KMS-11 (cell line): ENCODE measurements at regions not wholly inside any gene's neighbourhood (a gene's known extent, or its start where the extent isn't known, plus 50 kb on each side); places are given as distances from the start of the nearest gene placed in this dataset.

ENCODE experiments used
- H2AFZ ChIP-seq: fragments of 200-600 bp; sonication (generic); 2 replicates; pipeline ENCODE4 v1.6.1; 2016; ENCODE audit warnings: antibody characterized with exemption, mixed run types, low read depth
- H3K27ac ChIP-seq: fragments of 200-600 bp; sonication (generic); 2 replicates; pipeline ENCODE4 v1.6.1; 2016; ENCODE audit warnings: mild to moderate bottlenecking, mixed run types
- H3K27me3 ChIP-seq: fragments of 200-600 bp; sonication (generic); 2 replicates; pipeline ENCODE4 v1.6.1; 2017; ENCODE audit warnings: mild to moderate bottlenecking, low read depth, mixed run types, moderate library complexity; ENCODE audit not compliant: insufficient read depth
- H3K36me3 ChIP-seq: fragments of 200-600 bp; sonication (generic); 2 replicates; pipeline ENCODE4 v1.6.1; 2017; ENCODE audit warnings: mild to moderate bottlenecking, mixed run types; ENCODE audit not compliant: insufficient read depth
- H3K4me1 ChIP-seq: fragments of 200-600 bp; sonication (generic); 2 replicates; pipeline ENCODE4 v1.6.1; 2016; ENCODE audit warnings: mild to moderate bottlenecking, low read depth, mixed run types; ENCODE audit not compliant: poor library complexity, severe bottlenecking
- H3K4me2 ChIP-seq: fragments of 200-600 bp; sonication (generic); 2 replicates; pipeline ENCODE4 v1.7.0; 2016; ENCODE audit warnings: mild to moderate bottlenecking, mixed run types
- H3K4me3 ChIP-seq: fragments of 200-600 bp; sonication (generic); IDR thresholded peaks from 2 replicates; pipeline ENCODE4 v1.6.1; 2017; ENCODE audit warnings: low read depth, low read length, mixed read lengths; ENCODE audit not compliant: insufficient read depth
- H3K79me2 ChIP-seq: fragments of 200-600 bp; sonication (generic); 2 replicates; pipeline ENCODE4 v1.6.1; 2016; ENCODE audit warnings: low read depth, mixed run types; ENCODE audit not compliant: insufficient read depth
- H3K9ac ChIP-seq: fragments of 200-600 bp; sonication (generic); 2 replicates; pipeline ENCODE4 v1.6.1; 2016; ENCODE audit warnings: mild to moderate bottlenecking, mixed run types
- H4K20me1 ChIP-seq: fragments of 200-600 bp; sonication (generic); 2 replicates; pipeline ENCODE4 v1.6.1; 2016; ENCODE audit warnings: mild to moderate bottlenecking, mixed run types; ENCODE audit not compliant: insufficient read depth
- TF ChIP-seq, protein P1 (sequence below): fragments of 200-600 bp; sonication (generic); conservative IDR thresholded peaks from 2 replicates; pipeline ENCODE4 v1.6.1; 2017; ENCODE audit warnings: low read depth, mild to moderate bottlenecking, antibody characterized with exemption, low read length, moderate library complexity, mixed read lengths

DNA sequence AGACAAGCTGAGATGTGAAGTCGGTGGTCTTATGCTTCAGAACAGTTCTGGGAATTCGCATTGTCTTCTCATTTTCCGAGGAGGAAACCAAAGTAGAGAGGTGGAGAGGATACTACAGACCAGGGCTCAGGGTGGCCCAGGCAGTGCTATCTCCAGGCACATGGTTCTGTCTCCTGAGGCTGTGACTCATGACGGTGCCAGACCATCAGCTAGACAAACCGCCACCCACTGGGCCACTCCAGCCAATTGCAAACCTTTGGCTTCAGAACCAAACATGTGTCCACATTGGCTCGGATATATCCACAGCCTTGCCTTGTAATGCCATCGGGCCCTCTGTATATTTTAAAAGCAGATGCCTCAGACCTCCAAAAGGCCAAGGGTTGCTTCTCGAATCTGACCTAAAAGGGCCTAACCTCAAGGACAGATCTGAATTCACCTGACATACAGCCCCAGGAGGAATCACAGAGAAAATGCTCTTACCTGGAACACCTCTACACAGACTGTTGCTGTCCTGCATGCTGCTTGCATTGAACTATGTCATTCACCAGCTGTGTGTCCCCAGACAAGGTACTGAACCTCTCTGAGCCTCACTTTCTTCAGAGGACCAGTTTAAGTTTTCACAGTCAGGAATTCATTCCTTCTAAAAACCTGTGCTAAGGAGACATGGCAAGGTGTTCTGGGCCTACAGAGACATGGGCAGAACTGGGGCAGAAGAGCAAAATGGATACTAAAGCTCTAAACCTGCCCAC is 224.9 kb upstream of the JUN start:
- H4K20me1 ChIP-seq: no peaks in the 10 kb centered on the region
- TF ChIP-seq, protein P1, sequence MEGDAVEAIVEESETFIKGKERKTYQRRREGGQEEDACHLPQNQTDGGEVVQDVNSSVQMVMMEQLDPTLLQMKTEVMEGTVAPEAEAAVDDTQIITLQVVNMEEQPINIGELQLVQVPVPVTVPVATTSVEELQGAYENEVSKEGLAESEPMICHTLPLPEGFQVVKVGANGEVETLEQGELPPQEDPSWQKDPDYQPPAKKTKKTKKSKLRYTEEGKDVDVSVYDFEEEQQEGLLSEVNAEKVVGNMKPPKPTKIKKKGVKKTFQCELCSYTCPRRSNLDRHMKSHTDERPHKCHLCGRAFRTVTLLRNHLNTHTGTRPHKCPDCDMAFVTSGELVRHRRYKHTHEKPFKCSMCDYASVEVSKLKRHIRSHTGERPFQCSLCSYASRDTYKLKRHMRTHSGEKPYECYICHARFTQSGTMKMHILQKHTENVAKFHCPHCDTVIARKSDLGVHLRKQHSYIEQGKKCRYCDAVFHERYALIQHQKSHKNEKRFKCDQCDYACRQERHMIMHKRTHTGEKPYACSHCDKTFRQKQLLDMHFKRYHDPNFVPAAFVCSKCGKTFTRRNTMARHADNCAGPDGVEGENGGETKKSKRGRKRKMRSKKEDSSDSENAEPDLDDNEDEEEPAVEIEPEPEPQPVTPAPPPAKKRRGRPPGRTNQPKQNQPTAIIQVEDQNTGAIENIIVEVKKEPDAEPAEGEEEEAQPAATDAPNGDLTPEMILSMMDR: no peak
- no peaks in the 10 kb centered on the region for H3K36me3 ChIP-seq
- H3K4me2 ChIP-seq: peak overlapping the region; percentile 67
- H3K9ac ChIP-seq: no peak overlapping the region
- H2AFZ ChIP-seq: peak overlapping the region; percentile 33; the same call in 1 of the 2 replicates
- no peaks in the 10 kb centered on the region for H3K27me3 ChIP-seq
- peaks cover 55% of the 10 kb centered on the region for H3K4me1 ChIP-seq
- no peak overlapping the region for H3K4me3 ChIP-seq
- no peaks in the 10 kb centered on the region for H3K79me2 ChIP-seq
- peak overlapping the region; percentile 45; the same call in 1 of the 2 replicates for H3K27ac ChIP-seq

DNA sequence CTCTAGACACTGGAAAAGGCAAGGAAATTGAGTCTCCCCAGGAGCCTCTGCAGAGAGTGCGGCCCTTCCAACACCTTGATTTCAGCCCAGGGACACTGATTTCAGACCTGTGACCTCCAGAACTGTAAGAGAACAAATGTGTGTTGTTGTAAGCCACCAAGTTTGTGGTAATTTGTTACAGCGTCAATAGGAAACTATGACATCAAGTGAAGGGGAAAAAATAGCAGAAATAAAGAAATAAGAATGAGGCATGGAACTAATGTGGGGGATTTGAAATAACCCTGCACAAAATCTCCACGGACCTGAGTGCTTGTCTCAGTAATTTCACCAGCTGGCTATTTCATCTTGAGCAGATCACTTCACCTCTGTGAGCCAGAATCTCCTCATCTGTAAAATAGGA is 227.8 kb upstream of the JUN start:
- TF ChIP-seq, protein P1: no peak
- H3K27me3 ChIP-seq: no peaks in the 10 kb centered on the region
- H3K36me3 ChIP-seq: no peaks in the 10 kb centered on the region
- no peak overlapping the region for H3K4me2 ChIP-seq
- no peak overlapping the region for H3K4me3 ChIP-seq
- H2AFZ ChIP-seq: no peak overlapping the region
- H3K27ac ChIP-seq: no peak overlapping the region
- H3K4me1 ChIP-seq: peaks cover 59% of the 10 kb centered on the region
- H3K79me2 ChIP-seq: no peaks in the 10 kb centered on the region
- H3K9ac ChIP-seq: no peak overlapping the region
- H4K20me1 ChIP-seq: no peaks in the 10 kb centered on the region

DNA sequence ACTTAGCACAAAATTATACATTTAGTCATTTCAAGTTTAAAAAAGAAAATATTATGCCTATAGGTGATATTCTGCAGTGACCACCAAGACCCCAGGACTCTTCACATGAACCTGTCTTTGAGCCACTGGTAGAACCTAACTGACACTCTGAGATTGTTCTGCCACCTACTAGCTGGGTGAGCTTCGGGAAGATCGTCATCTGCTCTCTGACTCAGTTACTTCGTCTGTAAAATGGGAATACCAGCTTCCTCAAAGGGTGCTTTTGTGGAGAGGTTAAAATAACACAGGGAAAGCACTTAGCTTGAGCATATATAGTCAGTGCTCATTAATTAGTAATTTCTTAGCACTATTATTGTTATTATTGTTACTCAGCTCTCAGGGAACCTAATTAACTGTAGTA is 228.5 kb upstream of the JUN start:
- no peaks in the 10 kb centered on the region for H3K27me3 ChIP-seq
- H3K36me3 ChIP-seq: no peaks in the 10 kb centered on the region
- H3K79me2 ChIP-seq: no peaks in the 10 kb centered on the region
- H2AFZ ChIP-seq: no peak overlapping the region
- peaks cover 58% of the 10 kb centered on the region for H3K4me1 ChIP-seq
- no peak overlapping the region for H3K4me3 ChIP-seq
- no peak overlapping the region for H3K27ac ChIP-seq
- TF ChIP-seq, protein P1: no peak
- H3K9ac ChIP-seq: no peak overlapping the region
- H4K20me1 ChIP-seq: no peaks in the 10 kb centered on the region
- no peak overlapping the region for H3K4me2 ChIP-seq

DNA sequence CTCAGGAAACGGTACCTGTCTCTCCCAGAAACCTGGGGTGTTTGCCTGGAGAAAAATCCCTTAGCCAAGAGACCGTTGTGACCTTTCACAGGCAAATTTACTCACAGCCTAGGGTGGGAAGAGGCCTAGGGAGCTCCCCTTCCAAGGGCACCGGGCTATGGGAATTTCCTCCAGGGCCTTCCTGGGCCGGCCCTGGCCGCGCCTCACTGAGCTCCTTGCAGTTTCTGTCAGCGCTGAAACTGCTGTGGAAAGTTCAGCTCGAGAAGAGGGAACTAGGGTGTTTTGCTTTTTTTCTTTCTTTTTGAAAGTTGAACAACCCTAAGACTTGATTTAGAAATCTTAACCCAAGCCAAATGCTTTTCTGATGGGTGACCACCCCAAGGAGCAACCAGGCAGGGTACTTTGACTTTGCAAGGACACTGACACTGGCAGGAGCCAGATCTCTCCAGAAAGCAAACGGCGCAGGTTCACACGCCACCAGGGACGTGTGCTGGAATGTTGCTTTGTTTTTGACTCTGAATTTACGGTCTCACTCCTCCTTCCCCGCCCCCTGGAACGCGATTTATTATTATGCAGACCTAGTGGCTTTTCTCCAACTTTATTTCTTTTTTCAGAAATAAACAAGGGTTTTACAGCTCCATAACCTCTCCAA is 229.6 kb upstream of the JUN start:
- Histone ChIP-seq H3K4me3 (no peak overlapping the region), H3K9ac (no peak overlapping the region), H3K27ac (no peak overlapping the region), H3K36me3 (no peaks in the 10 kb centered on the region), H2AFZ (no peak overlapping the region), H3K4me1 (peaks cover 48% of the 10 kb centered on the region), H3K79me2 (no peaks in the 10 kb centered on the region), H4K20me1 (no peaks in the 10 kb centered on the region), H3K4me2 (peak overlapping the region; percentile 11; the same call in 1 of the 2 replicates), H3K27me3 (no peaks in the 10 kb centered on the region)
- TF ChIP-seq, protein P1: no peak
